ENCODE measurements at regions not wholly inside any gene's neighbourhood (a gene's known extent, or its start where the extent isn't known, plus 50 kb on each side); places are given as distances from the start of the nearest gene placed in this dataset.
A peak's percentile ranks its signal among the peaks of the same experiment; 100 is the strongest.
"Not testable (repeated sequence)": the region's sequence is repeated elsewhere in the genome, so short reads cannot be mapped to it uniquely, and the experiment has no call there.

- no peak for DNase-seq (ENCODE audit: low spot score in 2 of 2)
- Histone ChIP-seq H3K4me1 (peaks cover 3 to 13% of the 10 kb centered on the region in 2 donors), H3K36me3 (no peaks in the 10 kb centered on the region), H3K4me3 (no peak overlapping the region), H3K27me3 (no peaks in the 10 kb centered on the region), H3K9me3 (no peaks in the 10 kb centered on the region), H3K27ac (peak overlapping the region; percentile 50 to 73)
- no peak for TF ChIP-seq CTCF (IDR thresholded peaks at IDR 0.05)
- TF ChIP-seq POLR2AphosphoS5 (IDR thresholded peaks at IDR 0.05): no peak
- TF ChIP-seq POLR2A (IDR thresholded peaks at IDR 0.05): no peak
- intact Hi-C loops (cut with DNase I; ENCODE audit: low total_unique reads): no loop called here
Observed at GRCh38 chr20:53652090-53652858, 58.6 kb upstream of the ZNF217 start.

DNA sequence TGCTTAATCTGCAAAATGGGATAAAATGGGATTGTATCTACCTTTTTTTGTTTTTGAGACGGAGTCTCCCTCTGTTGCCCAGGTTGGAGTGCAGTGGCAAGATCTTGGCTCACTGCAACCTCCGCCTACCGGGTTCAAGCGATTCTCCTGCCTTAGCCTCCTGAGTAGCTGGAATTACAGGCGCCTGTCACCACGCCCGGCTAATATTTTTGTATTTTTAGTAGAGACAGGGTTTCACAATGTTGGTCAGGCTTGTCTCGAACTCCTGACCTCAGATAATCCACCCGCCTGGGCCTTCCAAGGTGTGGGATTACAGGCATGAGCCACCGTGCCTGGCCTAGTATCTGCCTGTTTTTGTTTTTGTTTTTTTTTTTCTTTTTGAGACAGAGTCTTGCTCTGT lies 55.9 kb upstream of the ZNF217 start:
- H3K4me3 ChIP-seq; H3K36me3 ChIP-seq; H3K27me3 ChIP-seq; H3K4me1 ChIP-seq; DNase-seq (ENCODE audit: low spot score in 2 of 2); H3K27ac ChIP-seq; H3K9me3 ChIP-seq; intact Hi-C loops (cut with DNase I; ENCODE audit: low total_unique reads): not testable (repeated sequence)

DNA sequence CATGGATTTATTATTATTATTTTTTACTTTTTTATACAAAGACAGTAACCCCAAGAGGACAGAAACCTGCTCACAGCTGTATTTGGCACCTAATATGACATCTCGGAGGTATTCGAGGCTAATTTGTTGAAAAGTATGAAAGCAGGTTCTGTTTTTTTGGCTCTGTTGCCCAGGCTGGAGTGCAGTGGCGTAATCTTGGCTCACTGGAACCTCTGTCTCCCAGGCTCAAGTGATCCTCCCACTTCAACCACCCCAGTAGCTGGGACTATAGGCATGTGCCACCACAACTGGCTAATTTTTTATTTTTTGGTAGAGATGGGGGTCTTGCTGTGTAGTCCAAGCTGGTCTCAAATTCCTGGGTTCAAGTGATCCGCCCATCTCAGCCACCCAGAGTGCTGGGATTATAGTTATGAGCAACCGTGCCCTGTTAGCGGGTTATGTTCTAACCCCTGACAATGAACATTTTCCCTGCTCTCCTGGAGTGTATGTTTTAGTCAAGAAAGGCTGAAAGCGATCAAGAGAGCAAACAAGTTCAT lies 53.7 kb upstream of the ZNF217 start:
- no peak for TF ChIP-seq POLR2A (IDR thresholded peaks at IDR 0.05)
- no peak for TF ChIP-seq CTCF (IDR thresholded peaks at IDR 0.05)
- TF ChIP-seq POLR2AphosphoS5 (IDR thresholded peaks at IDR 0.05): no peak
- DNase-seq (ENCODE audit: low spot score in 2 of 2): no peak
- Histone ChIP-seq H3K9me3 (no peaks in the 10 kb centered on the region), H3K27me3 (no peaks in the 10 kb centered on the region), H3K4me1 (peaks cover 0 to 12% of the 10 kb centered on the region in 2 donors), H3K36me3 (no peaks in the 10 kb centered on the region), H3K27ac (no peak overlapping the region), H3K4me3 (no peak overlapping the region)
- intact Hi-C loops (cut with DNase I; ENCODE audit: low total_unique reads): no loop called here

DNA sequence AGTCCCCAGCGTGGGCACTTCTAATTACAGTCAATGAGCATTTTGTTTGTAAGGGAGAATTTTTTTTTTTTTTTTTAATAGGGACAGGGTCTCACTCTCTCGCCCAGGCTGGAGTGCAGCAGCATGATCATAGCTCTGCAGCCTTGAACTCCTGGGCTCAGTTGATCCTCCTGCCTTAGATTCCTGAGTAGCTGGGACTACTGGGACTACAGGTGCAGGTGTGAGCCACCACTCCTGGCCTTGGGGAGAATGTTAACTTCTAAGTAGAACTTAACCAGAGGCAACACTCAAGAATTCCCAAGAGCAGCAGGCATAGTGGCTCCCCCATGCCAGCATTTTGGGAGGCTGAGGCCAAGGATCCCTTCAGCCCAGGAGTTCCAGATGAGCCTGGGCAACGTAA lies 52.9 kb upstream of the ZNF217 start:
- intact Hi-C loops (cut with DNase I; ENCODE audit: low total_unique reads): no loop called here
- Histone ChIP-seq H3K9me3 (no peaks in the 10 kb centered on the region), H3K4me3 (no peak overlapping the region), H3K27me3 (no peaks in the 10 kb centered on the region), H3K36me3 (no peaks in the 10 kb centered on the region), H3K4me1 (peaks cover 0 to 11% of the 10 kb centered on the region in 2 donors), H3K27ac (no peak overlapping the region)
- no peak for DNase-seq (ENCODE audit: low spot score in 2 of 2)
- TF ChIP-seq POLR2AphosphoS5 (IDR thresholded peaks at IDR 0.05) (no peak), POLR2A (IDR thresholded peaks at IDR 0.05) (no peak), CTCF (IDR thresholded peaks at IDR 0.05) (no peak)

- no peak overlapping the region for H3K27ac ChIP-seq
- intact Hi-C loops (cut with DNase I; ENCODE audit: low total_unique reads): no loop called here
- H3K36me3 ChIP-seq: no peaks in the 10 kb centered on the region
- H3K27me3 ChIP-seq: no peaks in the 10 kb centered on the region
- TF ChIP-seq POLR2AphosphoS5 (IDR thresholded peaks at IDR 0.05): no peak
- no peak for TF ChIP-seq CTCF (IDR thresholded peaks at IDR 0.05)
- H3K4me3 ChIP-seq: no peak overlapping the region
- no peaks in the 10 kb centered on the region for H3K9me3 ChIP-seq
- no peak for DNase-seq (ENCODE audit: low spot score in 2 of 2)
- H3K4me1 ChIP-seq: peaks cover 0 to 11% of the 10 kb centered on the region in 2 donors
Observed at GRCh38 chr20:53645582-53645897, 51.9 kb upstream of the ZNF217 start.

GRCh38 chr20:53644108-53644507 lies 50.5 kb upstream of the ZNF217 start:
- H3K36me3 ChIP-seq; DNase-seq (ENCODE audit: low spot score in 2 of 2); intact Hi-C loops (cut with DNase I; ENCODE audit: low total_unique reads); H3K27me3 ChIP-seq; H3K4me3 ChIP-seq; H3K9me3 ChIP-seq: not testable (repeated sequence)
- Histone ChIP-seq H3K27ac (peak overlapping the region in 1 of 2 donors; percentile 74), H3K4me1 (peaks cover 0 to 11% of the 10 kb centered on the region in 2 donors)

Data from breast epithelium (tissue), 4 donors.